Lower lobe of right lung (tissue), 2 donors: ENCODE measurements at regions not wholly inside any gene's neighbourhood (a gene's known extent, or its start where the extent isn't known, plus 50 kb on each side); places are given as distances from the start of the nearest gene placed in this dataset.

Experiments used
- ATAC-seq, 2 donors: fragments of 200-7000 bp; cut with Tn5 transposase; one replicate each; pipeline ENCODE4 v1.9.1; 2020 to 2022; ENCODE audit warnings: mild to moderate bottlenecking in 2 of 2, moderate library complexity in 2 of 2
- DNase-seq: peaks from one replicate; pipeline ENCODE4 v3.0.0-alpha.2; 2020
- H3K27ac ChIP-seq: fragments of 200-600 bp; one replicate; pipeline ENCODE4 v1.8.0; 2022
- H3K27me3 ChIP-seq: fragments of 200-600 bp; one replicate; pipeline ENCODE4 v1.8.0; 2022; ENCODE audit warnings: low read depth
- H3K36me3 ChIP-seq: fragments of 200-600 bp; one replicate; pipeline ENCODE4 v1.8.0; 2022; ENCODE audit warnings: mild to moderate bottlenecking
- H3K4me1 ChIP-seq: fragments of 200-600 bp; one replicate; pipeline ENCODE4 v1.8.0; 2022
- H3K4me3 ChIP-seq: fragments of 200-600 bp; one replicate; pipeline ENCODE4 v1.8.0; 2022; ENCODE audit warnings: mild to moderate bottlenecking
- H3K9me3 ChIP-seq: fragments of 200-600 bp; one replicate; pipeline ENCODE4 v1.8.0; 2022
- intact Hi-C: fragments of 100-400 bp; cut with DNase I; formaldehyde crosslinking; loops from one replicate; pipeline ENCODE4 v1.11.0; 2022
- TF ChIP-seq, protein P1 (sequence below): fragments of 200-600 bp; IDR thresholded peaks from one replicate; pipeline ENCODE4 v1.8.0; 2022; ENCODE audit warnings: antibody characterized with exemption, mild to moderate bottlenecking
- donor health status: DM: no; HTN: yes; CAD: no; lungs with severe emphysema.

DNA sequence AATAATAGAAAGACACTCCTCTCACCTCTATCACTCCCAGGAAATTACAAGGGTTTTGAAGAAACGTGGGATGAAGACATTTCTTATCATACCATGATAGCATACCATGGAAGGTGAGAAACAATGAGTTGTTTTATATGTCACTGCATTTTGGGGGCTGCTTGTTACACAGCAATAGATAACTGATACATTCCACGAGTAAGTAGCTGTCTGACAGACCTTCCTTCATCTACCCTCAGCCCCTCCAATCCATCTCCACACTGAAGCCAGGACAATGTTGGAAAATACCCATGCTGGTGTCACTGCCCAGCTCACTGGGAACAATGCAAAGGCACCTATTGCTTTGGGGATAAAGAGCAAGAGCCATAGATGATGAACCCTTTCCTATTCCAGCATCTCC lies 68.9 kb upstream of the USP29 start:
- Histone ChIP-seq H3K27ac (no peak overlapping the region), H3K27me3 (no peaks in the 10 kb centered on the region), H3K4me3 (no peak overlapping the region), H3K4me1 (no peaks in the 10 kb centered on the region), H3K36me3 (no peaks in the 10 kb centered on the region), H3K9me3 (peaks cover 16% of the 10 kb centered on the region)
- TF ChIP-seq, protein P1, sequence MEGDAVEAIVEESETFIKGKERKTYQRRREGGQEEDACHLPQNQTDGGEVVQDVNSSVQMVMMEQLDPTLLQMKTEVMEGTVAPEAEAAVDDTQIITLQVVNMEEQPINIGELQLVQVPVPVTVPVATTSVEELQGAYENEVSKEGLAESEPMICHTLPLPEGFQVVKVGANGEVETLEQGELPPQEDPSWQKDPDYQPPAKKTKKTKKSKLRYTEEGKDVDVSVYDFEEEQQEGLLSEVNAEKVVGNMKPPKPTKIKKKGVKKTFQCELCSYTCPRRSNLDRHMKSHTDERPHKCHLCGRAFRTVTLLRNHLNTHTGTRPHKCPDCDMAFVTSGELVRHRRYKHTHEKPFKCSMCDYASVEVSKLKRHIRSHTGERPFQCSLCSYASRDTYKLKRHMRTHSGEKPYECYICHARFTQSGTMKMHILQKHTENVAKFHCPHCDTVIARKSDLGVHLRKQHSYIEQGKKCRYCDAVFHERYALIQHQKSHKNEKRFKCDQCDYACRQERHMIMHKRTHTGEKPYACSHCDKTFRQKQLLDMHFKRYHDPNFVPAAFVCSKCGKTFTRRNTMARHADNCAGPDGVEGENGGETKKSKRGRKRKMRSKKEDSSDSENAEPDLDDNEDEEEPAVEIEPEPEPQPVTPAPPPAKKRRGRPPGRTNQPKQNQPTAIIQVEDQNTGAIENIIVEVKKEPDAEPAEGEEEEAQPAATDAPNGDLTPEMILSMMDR, result no peak
- ATAC-seq, result no peak
- DNase-seq, result no peak
- intact Hi-C loops, result no loop called here

DNA sequence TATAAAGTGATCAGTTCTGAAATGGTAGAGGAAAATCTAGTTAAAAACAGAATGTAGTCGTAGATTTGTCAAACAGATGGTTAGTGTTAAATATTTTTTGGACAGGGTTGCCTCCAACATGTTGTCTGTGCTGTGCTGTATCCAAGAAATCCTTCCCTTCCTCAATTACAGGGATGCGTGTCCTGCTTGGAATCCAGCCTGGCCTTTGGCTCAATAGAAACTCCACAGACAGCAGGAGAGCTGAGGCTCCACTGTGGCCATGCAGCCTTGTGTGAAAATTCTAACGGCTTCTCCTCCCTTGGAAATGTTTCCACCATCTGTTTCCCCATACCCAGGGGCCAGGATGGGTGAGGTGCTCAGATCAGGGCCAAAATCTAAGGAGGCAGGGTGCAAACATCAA lies 67.7 kb upstream of the USP29 start:
- intact Hi-C loops, result no loop called here
- Histone ChIP-seq H3K27me3 (no peaks in the 10 kb centered on the region), H3K4me3 (no peak overlapping the region), H3K4me1 (no peaks in the 10 kb centered on the region), H3K36me3 (no peaks in the 10 kb centered on the region), H3K27ac (no peak overlapping the region), H3K9me3 (peaks cover 16% of the 10 kb centered on the region)
- DNase-seq (no peak), ATAC-seq (no peak)
- TF ChIP-seq, protein P1, result no peak

DNA sequence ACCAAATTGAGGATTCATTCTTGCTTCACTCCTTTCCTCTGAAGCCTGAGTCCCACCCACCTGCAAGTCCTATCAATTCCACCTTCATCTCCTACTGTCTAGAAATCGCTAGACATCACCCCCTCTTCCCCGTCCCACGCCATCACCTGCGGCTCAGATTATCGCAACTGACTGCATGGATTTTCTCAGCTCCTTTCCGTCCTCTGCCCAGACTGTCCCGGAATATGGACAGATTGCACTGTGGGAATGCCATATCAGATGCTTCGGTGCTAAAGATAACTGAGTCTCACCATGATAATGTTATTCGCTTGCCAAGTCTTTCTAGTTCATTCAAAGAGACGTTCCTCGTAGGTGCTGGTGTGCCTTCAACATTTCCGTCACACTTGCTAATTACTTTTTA lies 66.4 kb upstream of the USP29 start:
- Histone ChIP-seq H3K4me1 (no peaks in the 10 kb centered on the region), H3K36me3 (no peaks in the 10 kb centered on the region), H3K9me3 (peaks cover 16% of the 10 kb centered on the region), H3K27me3 (no peaks in the 10 kb centered on the region), H3K27ac (no peak overlapping the region), H3K4me3 (no peak overlapping the region)
- intact Hi-C loops, result no loop called here
- DNase-seq (no peak), ATAC-seq (no peak)
- TF ChIP-seq, protein P1, result no peak

DNA sequence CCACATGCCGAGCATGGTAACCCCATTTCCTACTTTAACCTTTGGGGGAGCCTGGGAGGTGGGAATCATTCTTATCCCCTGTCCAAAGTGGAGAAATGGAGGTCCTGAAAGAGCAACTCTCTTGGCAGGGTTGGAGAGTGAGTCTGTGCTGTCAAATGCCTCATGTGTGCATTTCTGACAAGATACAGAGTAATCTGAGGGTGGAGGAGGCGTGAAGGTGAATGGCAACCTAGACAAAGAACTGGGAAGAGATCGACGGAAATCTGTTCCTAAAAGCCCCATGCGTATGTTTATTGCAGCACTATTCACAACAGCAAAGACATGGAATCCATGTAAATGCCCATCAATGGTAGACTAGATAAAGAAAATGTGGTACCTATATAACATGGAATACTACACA lies 63.8 kb upstream of the USP29 start:
- Histone ChIP-seq H3K36me3 (no peaks in the 10 kb centered on the region), H3K4me3 (no peak overlapping the region), H3K27ac (no peak overlapping the region), H3K27me3 (peaks cover under 1% of the 10 kb centered on the region), H3K9me3 (peaks cover 6% of the 10 kb centered on the region), H3K4me1 (no peaks in the 10 kb centered on the region)
- ATAC-seq (no peak), DNase-seq (no peak)
- intact Hi-C loops, result no loop called here
- TF ChIP-seq, protein P1, result no peak

DNA sequence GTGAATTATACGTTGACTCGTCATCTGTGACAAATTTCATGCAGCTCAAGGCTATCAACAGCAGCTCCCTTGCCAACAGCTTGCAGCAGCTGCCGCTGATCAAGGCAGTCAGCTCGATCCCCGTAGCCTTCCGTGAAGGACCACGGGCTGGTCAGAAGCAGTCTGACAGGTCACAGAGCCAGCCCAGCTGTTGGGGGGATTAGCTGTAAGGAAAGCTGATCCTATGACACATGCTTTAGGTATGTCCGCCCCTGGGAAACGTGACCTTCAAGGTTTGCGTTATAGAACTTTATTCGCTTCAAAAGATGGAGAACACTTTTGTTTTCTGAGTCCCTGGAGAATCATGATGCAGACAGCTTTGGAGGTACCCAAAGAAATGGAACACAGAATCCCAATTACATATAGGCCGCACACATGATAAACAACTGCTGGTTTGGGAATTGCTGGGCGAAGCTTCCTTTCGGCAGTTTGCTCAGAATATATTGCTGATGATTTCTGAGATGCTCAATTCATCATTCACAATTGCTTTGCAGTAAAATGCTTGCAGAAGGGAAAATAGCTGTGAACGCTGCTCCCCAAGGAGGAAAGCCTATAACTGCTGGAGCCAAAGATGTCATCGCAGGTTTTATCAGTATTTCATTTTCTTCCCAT lies 62.6 kb upstream of the USP29 start:
- TF ChIP-seq, protein P1, result no peak
- Histone ChIP-seq H3K36me3 (no peaks in the 10 kb centered on the region), H3K4me1 (no peaks in the 10 kb centered on the region), H3K27me3 (peaks cover 4% of the 10 kb centered on the region), H3K27ac (no peak overlapping the region), H3K9me3 (peaks cover 3% of the 10 kb centered on the region), H3K4me3 (no peak overlapping the region)
- no peak for ATAC-seq
- intact Hi-C loops, result no loop called here
- no peak for DNase-seq
